GM12874 (cell line): ENCODE measurements at regions not wholly inside any gene's neighbourhood (a gene's known extent, or its start where the extent isn't known, plus 50 kb on each side); places are given as distances from the start of the nearest gene placed in this dataset.

Experiments
- CTCF ChIP-seq: IDR thresholded peaks from 2 replicates; pipeline ENCODE4 v1.5.1; 2011; ENCODE audit warnings: low read depth, mild to moderate bottlenecking, control low read depth, low read length, moderate library complexity; ENCODE audit not compliant: insufficient read depth

DNA sequence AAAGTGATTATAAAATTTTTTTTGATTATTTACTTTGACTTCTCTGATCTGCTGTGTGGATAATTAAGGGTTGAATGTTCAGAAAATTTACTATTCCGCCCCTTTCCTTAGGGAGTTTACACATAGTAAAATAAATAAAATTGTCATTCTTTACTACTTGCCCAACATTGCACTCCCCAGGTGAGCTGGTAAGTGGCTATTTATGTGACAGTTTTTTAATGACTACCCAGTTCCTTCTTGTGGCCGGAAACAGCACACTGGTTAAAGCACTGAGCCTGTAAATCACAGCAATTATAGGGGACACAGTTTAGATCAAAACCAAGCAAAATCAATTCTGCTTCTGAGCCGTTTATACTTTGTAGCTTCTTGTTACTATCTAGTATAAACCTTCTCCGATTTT, 158.1 kb downstream of the FHIP1A start:
- TF ChIP-seq CTCF = no peak

- no peak for TF ChIP-seq CTCF
Observed at GRCh38 chr4:151568966-151569365, 160.0 kb downstream of the FHIP1A start.

DNA sequence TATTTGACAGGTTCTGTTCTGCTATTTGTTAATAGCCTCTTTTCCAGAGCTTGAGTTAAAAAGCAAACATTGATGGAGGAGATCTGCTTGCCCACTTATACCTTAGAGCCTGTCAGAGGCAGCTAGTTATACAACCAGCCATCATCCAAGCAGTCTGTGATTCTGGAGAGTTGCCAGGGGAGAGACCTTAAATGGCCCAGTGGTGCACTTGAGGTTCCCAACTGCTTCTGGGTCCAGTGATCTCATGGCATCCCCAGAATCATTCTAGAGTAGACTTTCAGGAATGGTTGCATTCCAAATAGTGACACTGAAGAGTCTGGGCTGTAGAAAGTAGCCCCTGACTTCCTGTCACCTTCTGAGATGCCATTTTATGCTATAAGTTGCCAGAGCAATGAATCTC, 160.7 kb downstream of the FHIP1A start:
- TF ChIP-seq CTCF = no peak

DNA sequence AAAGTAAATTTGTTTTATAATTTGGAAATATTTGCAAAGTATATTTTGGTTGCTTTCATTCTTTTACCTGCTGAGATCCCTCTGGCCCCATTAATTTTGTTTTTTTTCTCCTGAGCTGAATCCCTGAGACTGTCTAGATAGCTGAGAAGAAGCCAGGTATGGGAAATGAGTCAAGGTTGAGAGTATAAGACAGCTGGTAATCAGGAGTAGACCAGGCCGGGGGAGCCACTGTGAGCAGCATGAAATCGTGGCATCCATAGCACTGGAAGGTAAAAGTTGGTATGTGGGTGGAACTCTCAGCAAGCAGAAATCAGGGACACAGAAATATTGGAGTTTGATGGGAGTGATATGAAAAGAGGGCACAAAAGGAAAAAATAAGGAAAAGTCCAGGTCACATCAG, 164.5 kb downstream of the FHIP1A start:
- no peak for TF ChIP-seq CTCF

GRCh38 chr4:151573945-151574344, 165.0 kb downstream of the FHIP1A start:
- no peak for TF ChIP-seq CTCF

GRCh38 chr4:151574968-151575367, 166.0 kb downstream of the FHIP1A start:
- no peak for TF ChIP-seq CTCF

GRCh38 chr4:151575646-151576045, 166.7 kb downstream of the FHIP1A start:
- TF ChIP-seq CTCF = no peak

DNA sequence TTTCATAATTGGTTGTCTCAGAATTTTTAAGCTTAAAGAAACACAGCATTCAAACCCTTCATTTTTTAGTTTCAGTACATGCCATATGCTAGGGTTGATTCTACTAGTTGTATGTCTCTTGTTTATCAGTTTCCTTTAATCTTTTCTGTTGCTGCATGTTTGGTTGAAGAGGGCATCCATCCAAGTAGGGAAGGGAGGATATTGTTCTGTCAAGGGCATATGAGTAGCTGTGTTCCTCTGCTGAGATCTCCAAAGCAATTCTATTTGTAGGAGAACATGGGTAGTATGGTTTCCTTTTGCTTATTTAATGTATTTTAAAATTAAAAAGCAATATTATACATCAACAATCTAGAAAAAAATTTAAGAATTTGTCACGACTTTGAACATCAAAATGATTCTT, 167.7 kb downstream of the FHIP1A start:
- no peak for TF ChIP-seq CTCF
